HG03039 (cell line): ENCODE measurements at regions not wholly inside any gene's neighbourhood (a gene's known extent, or its start where the extent isn't known, plus 50 kb on each side); places are given as distances from the start of the nearest gene placed in this dataset.
"Not testable (repeated sequence)": the region's sequence is repeated elsewhere in the genome, so short reads cannot be mapped to it uniquely, and the experiment has no call there.

ENCODE experiments used
- ATAC-seq: cut with Tn5 transposase; IDR thresholded peaks from one replicate; pipeline ENCODE4 v1.9.1; 2021; ENCODE audit warnings: mild to moderate bottlenecking, moderate library complexity; ENCODE audit not compliant: unreplicated experiment

- no peak for ATAC-seq
Measured at GRCh38 chr6:40705354-40705753, 118.2 kb upstream of the LRFN2 start.

- ATAC-seq, result no peak
Measured at GRCh38 chr6:40701352-40702007, 114.3 kb upstream of the LRFN2 start.

GRCh38 chr6:40700006-40700580 is 112.9 kb upstream of the LRFN2 start:
- ATAC-seq, result no peak

- no peak for ATAC-seq
Measured at GRCh38 chr6:40695750-40696415, 108.7 kb upstream of the LRFN2 start.

GRCh38 chr6:40695114-40695513 is 108.0 kb upstream of the LRFN2 start:
- ATAC-seq, result no peak

- ATAC-seq, result no peak
Measured at GRCh38 chr6:40693768-40694167, 106.6 kb upstream of the LRFN2 start.

- ATAC-seq, result no peak
Measured at GRCh38 chr6:40692337-40692736, 105.2 kb upstream of the LRFN2 start.

- ATAC-seq, result no peak
Measured at GRCh38 chr6:40689185-40689584, 102.0 kb upstream of the LRFN2 start.

GRCh38 chr6:40688214-40688761 is 101.1 kb upstream of the LRFN2 start:
- ATAC-seq, result no peak

- ATAC-seq, result no peak
Measured at GRCh38 chr6:40685862-40686261, 98.7 kb upstream of the LRFN2 start.

GRCh38 chr6:40681622-40682021 is 94.5 kb upstream of the LRFN2 start:
- ATAC-seq, result no peak

GRCh38 chr6:40678941-40679340 is 91.8 kb upstream of the LRFN2 start:
- no peak for ATAC-seq

GRCh38 chr6:40674170-40674569 is 87.0 kb upstream of the LRFN2 start:
- no peak for ATAC-seq

GRCh38 chr6:40672087-40672486 is 84.9 kb upstream of the LRFN2 start:
- ATAC-seq, result no peak

GRCh38 chr6:40671694-40672050 is 84.5 kb upstream of the LRFN2 start:
- no peak for ATAC-seq

GRCh38 chr6:40671001-40671693 is 84.0 kb upstream of the LRFN2 start:
- no peak for ATAC-seq

- no peak for ATAC-seq
Measured at GRCh38 chr6:40669343-40669742, 82.2 kb upstream of the LRFN2 start.

- no peak for ATAC-seq
Measured at GRCh38 chr6:40668203-40668602, 81.0 kb upstream of the LRFN2 start.

- no peak for ATAC-seq
Measured at GRCh38 chr6:40666530-40666929, 79.4 kb upstream of the LRFN2 start.

- ATAC-seq, result no peak
Measured at GRCh38 chr6:40661726-40662125, 74.6 kb upstream of the LRFN2 start.

GRCh38 chr6:40656772-40657171 is 69.6 kb upstream of the LRFN2 start:
- ATAC-seq, result not testable (repeated sequence)

GRCh38 chr6:40654828-40655227 is 67.7 kb upstream of the LRFN2 start:
- no peak for ATAC-seq
